ENCODE measurements at regions not wholly inside any gene's neighbourhood (a gene's known extent, or its start where the extent isn't known, plus 50 kb on each side); places are given as distances from the start of the nearest gene placed in this dataset.

DNA sequence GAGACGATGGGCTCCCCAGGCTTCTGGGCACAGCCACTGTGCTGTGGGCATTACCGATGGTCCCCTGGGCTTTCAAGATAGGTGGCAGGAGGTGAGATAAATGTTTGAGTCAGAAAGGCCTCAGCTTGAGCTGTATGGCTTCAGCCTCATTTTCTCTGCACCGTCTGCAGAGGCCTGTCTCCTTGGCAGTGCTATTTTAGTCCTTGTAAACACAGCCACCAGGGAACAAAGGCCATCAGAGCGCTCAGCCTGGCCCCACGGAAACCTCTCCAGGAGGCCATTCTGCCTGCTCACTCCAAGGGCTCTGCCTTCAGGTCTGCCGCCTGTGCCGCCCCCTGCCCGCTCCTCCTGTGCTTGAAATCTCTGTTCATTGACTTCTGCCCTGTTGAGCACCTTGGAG is 1424.9 kb downstream of the TBC1D22A start:
- Histone ChIP-seq H3K4me1 (ENCODE audit: control insufficient read depth in 2 of 2, insufficient read depth in 2 of 2, low read length in 2 of 2) (no peaks in the 10 kb centered on the region), H3K4me3 (ENCODE audit: low read length in 2 of 2) (no peak overlapping the region), H3K36me3 (ENCODE audit: control insufficient read depth in 2 of 2, insufficient read depth in 2 of 2, low read length in 2 of 2) (no peaks in the 10 kb centered on the region), H3K9ac (ENCODE audit: low read depth in 1 of 2, low read length in 2 of 2) (no peak overlapping the region), H3K27ac (ENCODE audit: low read depth in 2 of 2, low read length in 2 of 2) (no peak overlapping the region), H3K27me3 (ENCODE audit: control insufficient read depth in 2 of 2, insufficient read depth in 2 of 2, low read length in 2 of 2) (no peaks in the 10 kb centered on the region), H3K9me3 (ENCODE audit: control insufficient read depth in 2 of 2, low read length in 2 of 2) (peaks cover 0 to 3% of the 10 kb centered on the region in 2 donors)

DNA sequence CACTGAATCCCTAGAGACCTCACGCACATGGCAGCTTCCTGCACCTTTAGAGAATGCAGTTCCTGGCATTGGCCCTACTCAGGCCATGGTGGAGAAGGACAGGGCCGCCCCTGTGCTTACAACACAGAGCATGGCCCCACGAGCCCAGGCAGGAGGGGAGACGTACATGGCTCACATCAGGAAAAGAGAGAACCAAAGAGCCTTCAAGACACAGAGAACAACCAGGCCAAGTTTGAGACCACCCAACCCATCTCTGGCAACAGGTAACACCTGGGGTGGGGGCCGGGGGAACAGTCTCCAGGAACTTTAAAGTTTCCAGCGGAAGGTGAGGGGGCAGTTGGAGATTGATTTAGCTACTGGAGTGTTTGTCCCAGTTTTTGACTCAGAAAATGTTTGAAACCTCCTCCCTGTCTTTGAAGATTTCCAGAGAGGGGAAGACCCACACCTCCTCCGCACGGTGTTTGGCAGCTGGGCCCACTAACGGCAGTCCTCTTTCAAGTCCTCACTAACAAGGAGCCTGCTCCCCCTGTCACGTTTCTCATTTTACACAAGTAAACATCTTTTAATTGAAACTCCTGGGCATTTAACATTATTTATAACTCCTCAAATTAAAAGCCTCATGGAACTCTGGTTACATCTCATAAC is 1423.8 kb downstream of the TBC1D22A start:
- Histone ChIP-seq H3K9ac (ENCODE audit: low read depth in 1 of 2, low read length in 2 of 2) (no peak overlapping the region), H3K27me3 (ENCODE audit: control insufficient read depth in 2 of 2, insufficient read depth in 2 of 2, low read length in 2 of 2) (no peaks in the 10 kb centered on the region)

GRCh38 chr22:48185071-48186055 is 1422.9 kb downstream of the TBC1D22A start:
- Histone ChIP-seq H3K27me3 (ENCODE audit: control insufficient read depth in 2 of 2, insufficient read depth in 2 of 2, low read length in 2 of 2) (no peaks in the 10 kb centered on the region), H3K27ac (ENCODE audit: low read depth in 2 of 2, low read length in 2 of 2) (no peak overlapping the region), H3K36me3 (ENCODE audit: control insufficient read depth in 2 of 2, insufficient read depth in 2 of 2, low read length in 2 of 2) (no peaks in the 10 kb centered on the region), H3K9ac (ENCODE audit: low read depth in 1 of 2, low read length in 2 of 2) (no peak overlapping the region), H3K4me3 (ENCODE audit: low read length in 2 of 2) (no peak overlapping the region), H3K9me3 (ENCODE audit: control insufficient read depth in 2 of 2, low read length in 2 of 2) (no peaks in the 10 kb centered on the region), H3K4me1 (ENCODE audit: control insufficient read depth in 2 of 2, insufficient read depth in 2 of 2, low read length in 2 of 2) (no peaks in the 10 kb centered on the region)

More for the DNA sequence above, 1423.8 kb downstream of the TBC1D22A start:
- Histone ChIP-seq H3K4me3 (ENCODE audit: low read length in 2 of 2) (no peak overlapping the region), H3K4me1 (ENCODE audit: control insufficient read depth in 2 of 2, insufficient read depth in 2 of 2, low read length in 2 of 2) (no peaks in the 10 kb centered on the region), H3K9me3 (ENCODE audit: control insufficient read depth in 2 of 2, low read length in 2 of 2) (peaks cover 0 to 3% of the 10 kb centered on the region in 2 donors), H3K27ac (ENCODE audit: low read depth in 2 of 2, low read length in 2 of 2) (no peak overlapping the region), H3K36me3 (ENCODE audit: control insufficient read depth in 2 of 2, insufficient read depth in 2 of 2, low read length in 2 of 2) (no peaks in the 10 kb centered on the region)

GRCh38 chr22:48182846-48183805 is 1420.7 kb downstream of the TBC1D22A start:
- Histone ChIP-seq H3K27me3 (ENCODE audit: control insufficient read depth in 2 of 2, insufficient read depth in 2 of 2, low read length in 2 of 2) (no peaks in the 10 kb centered on the region), H3K27ac (ENCODE audit: low read depth in 2 of 2, low read length in 2 of 2) (no peak overlapping the region), H3K36me3 (ENCODE audit: control insufficient read depth in 2 of 2, insufficient read depth in 2 of 2, low read length in 2 of 2) (no peaks in the 10 kb centered on the region), H3K9me3 (ENCODE audit: control insufficient read depth in 2 of 2, low read length in 2 of 2) (no peaks in the 10 kb centered on the region), H3K4me1 (ENCODE audit: control insufficient read depth in 2 of 2, insufficient read depth in 2 of 2, low read length in 2 of 2) (no peaks in the 10 kb centered on the region), H3K4me3 (ENCODE audit: low read length in 2 of 2) (no peak overlapping the region), H3K9ac (ENCODE audit: low read depth in 1 of 2, low read length in 2 of 2) (no peak overlapping the region)

GRCh38 chr22:48182031-48182430 is 1419.6 kb downstream of the TBC1D22A start:
- H3K27ac ChIP-seq (ENCODE audit: low read depth in 2 of 2, low read length in 2 of 2), result no peak overlapping the region
- no peaks in the 10 kb centered on the region for H3K9me3 ChIP-seq (ENCODE audit: control insufficient read depth in 2 of 2, low read length in 2 of 2)
- no peak overlapping the region for H3K9ac ChIP-seq (ENCODE audit: low read depth in 1 of 2, low read length in 2 of 2)
- H3K4me1 ChIP-seq (ENCODE audit: control insufficient read depth in 2 of 2, insufficient read depth in 2 of 2, low read length in 2 of 2), result no peaks in the 10 kb centered on the region
- no peak overlapping the region for H3K4me3 ChIP-seq (ENCODE audit: low read length in 2 of 2)
- no peaks in the 10 kb centered on the region for H3K27me3 ChIP-seq (ENCODE audit: control insufficient read depth in 2 of 2, insufficient read depth in 2 of 2, low read length in 2 of 2)
- no peaks in the 10 kb centered on the region for H3K36me3 ChIP-seq (ENCODE audit: control insufficient read depth in 2 of 2, insufficient read depth in 2 of 2, low read length in 2 of 2)

- Histone ChIP-seq H3K27me3 (ENCODE audit: control insufficient read depth in 2 of 2, insufficient read depth in 2 of 2, low read length in 2 of 2) (no peaks in the 10 kb centered on the region), H3K9ac (ENCODE audit: low read depth in 1 of 2, low read length in 2 of 2) (no peak overlapping the region), H3K9me3 (ENCODE audit: control insufficient read depth in 2 of 2, low read length in 2 of 2) (no peaks in the 10 kb centered on the region), H3K4me3 (ENCODE audit: low read length in 2 of 2) (no peak overlapping the region), H3K36me3 (ENCODE audit: control insufficient read depth in 2 of 2, insufficient read depth in 2 of 2, low read length in 2 of 2) (no peaks in the 10 kb centered on the region), H3K4me1 (ENCODE audit: control insufficient read depth in 2 of 2, insufficient read depth in 2 of 2, low read length in 2 of 2) (no peaks in the 10 kb centered on the region), H3K27ac (ENCODE audit: low read depth in 2 of 2, low read length in 2 of 2) (no peak overlapping the region)
Observed at GRCh38 chr22:48181263-48181955, 1419.0 kb downstream of the TBC1D22A start.

DNA sequence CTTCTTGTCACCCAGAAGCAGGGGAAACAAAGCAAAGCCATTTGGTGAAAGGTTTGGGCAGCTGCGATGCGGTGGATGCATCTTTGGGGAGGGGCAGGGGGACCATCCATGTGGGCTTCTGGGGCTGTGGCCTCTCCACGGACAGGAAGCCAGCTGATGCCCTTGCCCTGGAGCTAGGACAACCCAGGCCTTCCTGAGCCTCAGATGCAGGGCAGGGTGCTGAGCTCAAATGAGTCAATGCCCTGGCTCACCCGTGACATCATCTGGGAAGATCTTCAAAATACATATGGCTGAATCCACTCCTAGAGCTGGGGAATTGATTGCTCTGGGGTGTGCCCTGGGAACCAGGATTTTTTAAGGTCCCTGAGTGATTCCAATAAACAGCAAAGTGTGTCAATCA is 1418.2 kb downstream of the TBC1D22A start:
- H3K9me3 ChIP-seq (ENCODE audit: control insufficient read depth in 2 of 2, low read length in 2 of 2), result no peaks in the 10 kb centered on the region
- no peaks in the 10 kb centered on the region for H3K27me3 ChIP-seq (ENCODE audit: control insufficient read depth in 2 of 2, insufficient read depth in 2 of 2, low read length in 2 of 2)
- H3K4me3 ChIP-seq (ENCODE audit: low read length in 2 of 2), result no peak overlapping the region
- H3K36me3 ChIP-seq (ENCODE audit: control insufficient read depth in 2 of 2, insufficient read depth in 2 of 2, low read length in 2 of 2), result no peaks in the 10 kb centered on the region
- no peak overlapping the region for H3K9ac ChIP-seq (ENCODE audit: low read depth in 1 of 2, low read length in 2 of 2)
- no peak overlapping the region for H3K27ac ChIP-seq (ENCODE audit: low read depth in 2 of 2, low read length in 2 of 2)
- H3K4me1 ChIP-seq (ENCODE audit: control insufficient read depth in 2 of 2, insufficient read depth in 2 of 2, low read length in 2 of 2), result no peaks in the 10 kb centered on the region

DNA sequence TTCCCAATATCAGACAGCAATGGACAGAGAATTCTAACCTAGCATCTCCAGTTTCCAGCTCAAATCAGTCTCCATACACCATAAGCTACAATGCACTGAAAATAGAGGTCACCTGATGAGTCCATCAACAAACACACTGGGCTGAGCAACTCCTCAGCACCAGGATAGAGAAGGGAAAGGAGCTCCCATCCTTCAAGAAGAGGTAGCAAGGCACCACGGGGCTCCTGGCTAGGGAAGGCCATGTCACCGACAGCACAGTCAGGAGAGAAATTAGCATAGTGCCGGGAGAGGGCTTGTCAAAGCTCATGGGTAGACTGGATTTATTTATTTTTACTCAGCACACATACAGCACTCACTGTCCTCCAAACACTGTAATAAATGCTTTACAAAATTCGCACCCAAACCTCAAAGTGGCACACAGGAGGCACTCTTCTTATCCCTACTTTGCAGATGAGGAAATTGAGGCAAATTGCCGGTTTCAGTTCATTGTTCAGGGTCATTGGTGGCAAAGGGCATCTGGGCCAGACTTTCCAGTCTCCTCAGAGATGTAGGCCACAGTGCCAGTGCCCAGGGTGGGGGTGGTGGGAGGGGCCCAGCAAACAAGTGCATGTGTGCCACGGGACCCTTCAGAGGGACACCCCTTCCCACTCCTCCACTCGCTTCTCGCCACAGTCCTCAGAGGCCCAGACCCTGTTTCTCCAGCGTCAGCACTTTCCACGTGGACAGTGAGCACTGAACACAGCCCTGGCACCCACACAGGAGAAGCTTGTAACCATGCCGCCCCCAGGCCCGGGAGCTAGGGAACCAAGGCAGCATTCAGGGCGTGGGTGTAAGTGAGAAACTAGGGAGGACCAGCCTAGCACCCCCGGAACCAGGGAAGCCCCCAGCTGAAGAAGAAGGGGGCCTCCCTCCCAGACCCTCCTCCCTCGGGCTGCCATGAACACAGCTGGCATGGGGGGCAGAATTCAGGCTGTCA is 1417.4 kb downstream of the TBC1D22A start:
- Histone ChIP-seq H3K4me1 (ENCODE audit: control insufficient read depth in 2 of 2, insufficient read depth in 2 of 2, low read length in 2 of 2) (no peaks in the 10 kb centered on the region), H3K9me3 (ENCODE audit: control insufficient read depth in 2 of 2, low read length in 2 of 2) (no peaks in the 10 kb centered on the region), H3K36me3 (ENCODE audit: control insufficient read depth in 2 of 2, insufficient read depth in 2 of 2, low read length in 2 of 2) (no peaks in the 10 kb centered on the region), H3K27ac (ENCODE audit: low read depth in 2 of 2, low read length in 2 of 2) (no peak overlapping the region), H3K9ac (ENCODE audit: low read depth in 1 of 2, low read length in 2 of 2) (no peak overlapping the region), H3K27me3 (ENCODE audit: control insufficient read depth in 2 of 2, insufficient read depth in 2 of 2, low read length in 2 of 2) (no peaks in the 10 kb centered on the region), H3K4me3 (ENCODE audit: low read length in 2 of 2) (no peak overlapping the region)

- Histone ChIP-seq H3K27ac (ENCODE audit: low read depth in 2 of 2, low read length in 2 of 2) (no peak overlapping the region), H3K4me3 (ENCODE audit: low read length in 2 of 2) (no peak overlapping the region), H3K4me1 (ENCODE audit: control insufficient read depth in 2 of 2, insufficient read depth in 2 of 2, low read length in 2 of 2) (no peaks in the 10 kb centered on the region), H3K9me3 (ENCODE audit: control insufficient read depth in 2 of 2, low read length in 2 of 2) (no peaks in the 10 kb centered on the region), H3K27me3 (ENCODE audit: control insufficient read depth in 2 of 2, insufficient read depth in 2 of 2, low read length in 2 of 2) (no peaks in the 10 kb centered on the region), H3K36me3 (ENCODE audit: control insufficient read depth in 2 of 2, insufficient read depth in 2 of 2, low read length in 2 of 2) (no peaks in the 10 kb centered on the region), H3K9ac (ENCODE audit: low read depth in 1 of 2, low read length in 2 of 2) (no peak overlapping the region)
Observed at GRCh38 chr22:48178536-48178935, 1416.1 kb downstream of the TBC1D22A start.
